Ammon's horn (tissue), 1 donor: ENCODE measurements at regions not wholly inside any gene's neighbourhood (a gene's known extent, or its start where the extent isn't known, plus 50 kb on each side); places are given as distances from the start of the nearest gene placed in this dataset.

ENCODE experiments used
- DNase-seq: peaks from one replicate; pipeline ENCODE4 v3.0.0-alpha.2; 2016; ENCODE audit warnings: low spot score

DNA sequence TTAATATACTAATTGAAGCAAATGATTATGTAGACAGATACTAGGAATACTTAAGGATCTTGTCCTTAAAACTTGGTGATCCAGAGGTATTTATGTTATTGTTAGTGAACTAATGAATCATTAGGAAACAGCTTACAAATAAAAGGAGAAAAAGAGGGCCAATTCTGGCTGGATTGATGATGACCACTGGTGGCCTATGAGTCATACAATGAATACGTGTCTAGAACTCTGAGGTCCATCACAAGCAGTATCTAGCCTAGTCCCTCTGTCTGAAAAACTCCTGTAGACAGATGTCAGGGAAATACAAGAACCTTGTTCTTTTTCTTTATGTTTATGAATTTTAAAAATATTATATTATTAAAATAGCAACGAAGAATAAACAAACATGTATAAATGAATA, 51.7 kb upstream of the RTL1 start:
- no peak for DNase-seq

DNA sequence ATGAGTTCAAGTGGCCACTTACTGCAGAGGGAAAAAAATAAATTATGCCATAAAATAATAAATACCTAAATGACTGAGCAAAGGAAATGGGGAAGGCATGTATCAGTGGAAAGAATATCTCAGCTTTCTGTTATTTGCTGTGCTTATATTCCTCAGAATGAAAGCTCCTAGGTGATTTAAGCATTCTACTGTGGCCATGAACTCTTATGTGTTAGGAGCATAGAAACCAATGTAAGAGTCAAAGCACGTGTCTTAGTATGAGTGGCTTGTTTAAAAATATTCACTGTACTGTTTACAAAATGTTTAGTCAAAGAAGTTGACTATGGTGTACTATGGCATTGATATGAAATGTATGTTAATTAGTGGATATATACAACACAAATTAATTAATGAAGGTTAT, 59.0 kb upstream of the RTL1 start:
- DNase-seq, result no peak

DNA sequence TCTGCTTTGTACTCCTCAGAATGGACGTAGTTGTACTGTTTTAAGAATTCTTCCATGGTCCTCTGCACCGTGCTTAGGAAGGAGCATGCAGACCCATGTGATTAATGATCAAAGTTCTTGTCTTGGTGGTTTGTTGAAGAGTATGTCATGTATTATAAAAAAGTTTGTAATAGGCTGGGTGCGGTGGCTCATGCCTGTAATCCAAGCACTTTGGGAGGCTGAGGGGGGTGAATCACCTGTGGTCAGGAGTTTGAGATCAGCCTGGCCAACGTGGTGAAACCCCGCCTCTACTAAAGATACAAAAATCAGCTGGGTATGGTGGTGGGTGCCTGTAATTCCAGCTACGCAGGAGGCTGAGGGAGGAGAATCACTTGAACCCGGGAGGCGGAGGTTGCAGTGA, 61.8 kb upstream of the RTL1 start:
- DNase-seq, result no peak

DNA sequence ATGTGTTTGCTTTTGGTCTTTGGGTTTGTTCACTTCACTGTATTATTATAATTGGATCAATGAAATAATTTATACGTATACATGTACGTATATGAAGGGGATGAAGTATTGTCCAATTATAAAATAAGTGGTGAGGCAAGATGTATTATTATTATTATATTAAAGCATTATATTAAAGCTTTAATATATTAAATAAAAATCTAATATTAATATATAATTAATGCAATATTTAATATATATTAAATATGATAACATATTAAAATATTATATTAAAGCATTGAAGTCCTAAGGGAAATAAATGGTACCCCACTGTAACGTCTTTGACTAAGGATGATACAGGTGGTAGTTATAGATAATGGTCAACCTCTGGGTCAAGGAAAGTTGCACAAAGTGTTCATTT, 63.7 kb upstream of the RTL1 start:
- DNase-seq, result no peak

DNA sequence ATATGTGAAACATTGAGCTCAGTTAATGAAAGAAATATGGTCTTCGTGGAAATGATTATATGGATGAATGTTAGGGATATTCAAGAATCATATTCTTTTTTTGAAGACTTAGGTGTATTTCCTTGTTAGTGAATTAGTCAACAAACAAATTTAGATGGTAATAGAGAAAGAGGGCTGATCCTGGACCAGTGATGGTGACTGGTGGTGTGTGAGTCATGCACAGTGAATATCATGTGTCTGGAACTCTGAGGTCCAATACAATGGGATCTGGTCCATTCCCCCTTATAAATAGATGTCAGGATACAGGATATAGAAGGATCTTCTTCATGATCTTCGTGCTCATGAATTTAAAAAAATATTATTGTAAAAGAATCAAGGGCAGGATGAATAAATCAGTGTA, 64.4 kb upstream of the RTL1 start:
- no peak for DNase-seq

DNA sequence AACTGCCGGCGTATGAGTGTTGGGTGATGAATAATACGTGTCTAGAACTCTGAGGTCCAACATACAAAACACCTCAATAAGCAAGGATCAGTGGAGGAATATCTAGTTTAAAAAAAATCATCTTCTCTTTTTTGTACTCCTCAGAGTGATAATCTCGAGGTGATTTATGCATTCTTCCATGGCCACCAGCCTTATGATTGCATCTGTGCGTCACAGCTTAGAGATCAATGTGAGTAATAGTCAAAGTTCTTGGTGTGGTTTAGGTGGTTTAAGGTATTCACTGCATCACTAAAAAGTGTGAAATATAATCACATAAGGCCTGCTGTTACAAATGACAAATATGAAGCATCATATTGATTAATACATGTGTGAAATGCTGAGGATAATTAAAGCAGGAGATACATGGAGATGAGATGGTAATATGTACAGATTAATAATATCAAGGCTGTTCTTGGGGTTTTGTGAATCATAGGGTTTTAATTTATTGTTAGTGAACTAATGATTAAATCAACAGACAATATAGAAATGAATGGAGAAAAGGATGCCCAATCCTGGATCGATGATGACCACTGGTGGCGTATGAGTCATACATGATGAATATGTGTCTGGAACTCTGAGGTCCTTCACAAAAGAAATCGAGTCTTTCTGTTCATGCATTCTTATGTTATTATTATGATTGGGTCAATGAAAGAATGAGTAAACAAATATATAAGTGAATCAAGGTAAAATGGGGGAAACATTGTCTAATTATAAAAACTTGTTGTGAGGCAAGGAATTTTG, 68.8 kb upstream of the RTL1 start:
- DNase-seq, result no peak

DNA sequence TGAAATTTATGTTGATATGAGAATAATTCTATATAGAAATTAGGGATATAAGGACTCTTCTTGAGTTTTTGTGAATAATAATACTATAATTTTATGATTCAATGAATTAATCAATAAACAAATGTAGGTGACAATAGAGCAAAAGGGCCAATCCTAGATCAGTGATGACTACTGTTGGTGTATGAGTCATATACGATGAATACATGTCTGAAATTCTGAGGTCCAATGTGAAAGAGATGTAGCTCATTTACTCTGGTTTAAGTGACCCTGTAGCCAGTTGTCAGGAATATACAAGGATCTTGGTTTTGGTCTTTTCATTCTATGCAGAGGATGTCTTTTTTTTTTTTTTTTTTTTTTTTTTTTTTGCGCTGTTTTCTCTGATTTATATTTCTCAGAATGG, 72.1 kb upstream of the RTL1 start:
- no peak for DNase-seq

DNA sequence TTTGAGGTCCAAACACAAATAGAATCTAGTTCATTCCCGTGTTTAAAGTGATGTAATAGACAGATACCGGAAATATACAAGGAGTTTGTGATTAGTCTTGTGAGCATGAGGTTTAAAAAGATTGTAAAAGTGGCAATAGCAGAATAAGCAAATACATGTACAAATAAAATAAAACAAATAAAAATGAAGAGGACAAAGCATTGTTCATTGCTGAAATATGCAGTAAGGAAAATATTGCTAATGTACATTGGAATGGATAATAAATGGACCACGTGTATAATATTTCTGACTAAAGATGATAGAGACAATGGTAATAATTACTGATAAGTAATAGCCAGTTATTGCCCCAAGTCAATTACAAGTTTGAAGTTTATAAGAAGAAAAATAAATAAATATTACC, 75.6 kb upstream of the RTL1 start:
- no peak for DNase-seq

DNA sequence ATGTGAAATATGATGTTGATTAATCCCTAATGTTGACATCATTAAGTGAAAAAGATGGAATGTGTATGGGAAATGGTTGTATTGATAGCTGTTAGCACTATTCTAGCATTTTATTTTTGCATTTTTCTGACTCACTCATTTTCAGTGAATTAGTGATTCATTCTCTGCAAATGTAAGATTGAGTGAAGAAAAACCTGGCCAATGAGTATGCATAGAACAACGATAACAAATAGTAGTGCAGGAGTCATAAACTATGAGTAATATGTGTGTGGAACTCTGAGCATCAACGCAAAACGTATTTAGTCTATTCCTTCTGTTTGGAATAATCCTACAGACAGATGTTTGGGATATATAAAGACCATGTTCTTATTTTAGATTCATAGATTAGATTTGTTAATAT, 76.3 kb upstream of the RTL1 start:
- DNase-seq, result no peak

DNA sequence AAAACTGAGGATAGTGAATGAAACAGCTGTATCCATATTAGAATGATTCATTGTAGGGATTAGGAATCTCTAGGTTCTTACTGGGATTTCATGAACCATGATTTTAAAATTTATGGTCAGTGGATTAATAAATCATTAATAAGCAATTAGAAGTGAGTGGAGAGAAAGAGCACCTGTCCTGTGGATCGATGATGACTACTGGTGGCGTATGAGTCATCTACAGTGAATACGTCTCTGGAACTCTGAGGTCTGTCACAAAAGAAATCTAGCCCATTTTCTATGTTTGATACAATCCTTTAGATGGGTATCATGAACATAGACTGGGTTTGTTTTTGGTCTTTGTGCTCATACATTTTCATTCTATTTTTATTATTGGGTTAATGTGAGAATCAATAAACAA, 77.3 kb upstream of the RTL1 start:
- DNase-seq, result no peak

DNA sequence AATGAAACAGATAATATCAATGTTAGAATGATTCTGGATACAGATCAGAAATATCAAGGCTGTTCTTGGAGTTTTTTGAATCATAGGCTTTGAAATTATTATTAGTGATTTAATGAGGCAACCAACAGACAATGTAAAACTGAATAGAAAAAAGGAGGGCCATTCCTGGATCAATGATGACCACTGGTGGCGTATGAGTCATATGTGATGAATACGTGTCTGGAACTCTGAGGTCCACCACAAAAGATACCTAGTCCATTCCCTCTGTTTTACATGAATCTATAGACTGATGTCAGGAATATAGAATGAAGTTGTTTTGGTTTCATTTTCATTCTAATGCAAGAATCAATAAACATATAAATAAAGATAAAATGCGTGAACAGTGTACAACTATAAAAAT, 78.3 kb upstream of the RTL1 start:
- DNase-seq, result no peak

DNA sequence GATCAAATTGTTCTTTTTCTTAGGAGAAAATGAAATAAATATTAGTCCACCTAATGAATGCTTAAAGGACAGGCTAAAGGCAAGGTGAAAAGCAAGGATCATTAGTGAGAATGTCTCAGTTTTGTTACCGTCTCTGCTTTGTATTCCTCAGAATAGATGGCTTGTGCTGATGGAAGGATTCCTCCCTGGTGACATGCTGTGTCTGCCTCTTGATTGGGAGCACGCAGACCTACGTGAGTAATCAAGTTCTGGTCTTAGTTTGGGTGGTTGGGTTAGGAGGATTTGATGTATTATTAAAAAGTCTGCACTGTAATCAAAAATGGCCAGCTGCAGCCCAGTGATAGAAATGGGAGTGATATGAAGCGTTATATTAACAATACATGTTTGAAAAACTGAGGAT, 78.8 kb upstream of the RTL1 start:
- DNase-seq, result no peak

DNA sequence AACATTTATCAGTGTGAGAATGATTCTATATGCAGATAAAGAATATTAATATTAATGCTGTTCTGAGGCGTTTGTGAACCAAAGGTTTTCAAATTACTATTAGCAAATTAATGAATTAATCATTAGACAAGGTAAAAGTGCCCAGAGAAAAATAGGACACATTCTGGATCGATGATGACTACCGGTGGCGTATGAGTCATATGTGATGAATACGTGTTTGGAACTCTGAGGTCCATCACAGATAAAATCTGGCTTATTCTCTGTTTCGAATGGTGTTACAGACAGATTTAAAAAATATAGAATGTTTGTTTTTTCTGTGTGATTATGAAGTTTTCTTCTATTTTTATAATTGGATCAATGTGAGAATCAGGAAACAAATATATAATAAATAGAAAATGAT, 79.2 kb upstream of the RTL1 start:
- DNase-seq, result no peak

DNA sequence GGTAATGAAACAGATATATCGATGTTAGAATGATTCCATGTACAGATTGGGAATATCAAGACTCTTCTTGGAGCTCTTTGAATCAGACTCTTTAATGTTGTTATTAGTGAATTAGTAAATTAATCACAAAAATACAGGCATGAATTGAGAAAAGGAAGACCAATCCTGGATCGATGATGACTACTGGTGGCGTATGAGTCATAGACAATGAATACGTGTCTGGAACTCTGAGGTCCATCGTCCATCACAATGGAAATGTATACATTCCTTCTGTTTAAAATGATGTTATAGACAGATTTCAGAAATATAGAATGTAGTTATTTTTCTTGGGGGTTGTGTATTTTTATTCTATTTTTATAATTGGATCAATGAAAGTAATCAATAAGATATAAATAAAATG, 80.2 kb upstream of the RTL1 start:
- no peak for DNase-seq

DNA sequence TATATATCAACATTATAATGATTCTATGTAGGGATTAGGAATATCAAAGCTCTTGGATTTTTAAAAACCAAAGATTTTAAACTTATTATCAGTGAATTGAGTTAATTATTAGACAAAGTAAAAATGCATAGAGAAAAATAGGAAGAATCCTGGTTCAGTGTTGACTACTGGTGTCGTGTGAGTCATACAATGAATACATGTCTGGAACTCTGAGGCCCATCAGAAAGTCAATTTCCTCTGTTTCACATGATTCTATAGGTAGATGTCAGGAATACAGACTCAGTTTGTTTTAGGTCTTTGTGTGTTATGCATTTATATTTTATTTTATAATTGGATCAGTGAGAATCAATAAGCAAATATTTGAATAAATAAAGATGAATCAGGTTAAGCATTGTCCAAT, 84.5 kb upstream of the RTL1 start:
- no peak for DNase-seq

DNA sequence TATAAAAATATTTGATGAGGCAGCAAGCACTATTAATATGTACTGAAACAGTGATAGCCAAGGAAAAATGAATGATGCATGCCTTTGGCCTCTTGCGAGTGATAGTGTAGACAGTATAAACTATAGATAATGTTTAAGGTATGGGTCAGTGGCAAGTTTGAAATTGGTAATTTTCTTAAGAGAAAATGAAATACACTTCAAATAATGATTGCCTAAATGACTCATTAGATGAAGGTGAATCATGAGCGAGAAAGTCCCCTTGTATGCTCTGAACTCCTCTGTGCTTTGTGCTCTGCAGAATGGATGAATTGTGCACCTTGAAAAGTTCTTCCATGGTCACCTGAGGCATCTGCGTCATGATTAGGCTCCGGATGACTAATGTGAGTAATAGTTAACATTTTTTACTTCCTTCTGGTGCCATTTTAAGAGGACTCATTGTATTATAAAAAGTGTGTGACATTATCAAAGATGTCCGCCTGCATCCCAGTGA, 84.9 kb upstream of the RTL1 start:
- no peak for DNase-seq

DNA sequence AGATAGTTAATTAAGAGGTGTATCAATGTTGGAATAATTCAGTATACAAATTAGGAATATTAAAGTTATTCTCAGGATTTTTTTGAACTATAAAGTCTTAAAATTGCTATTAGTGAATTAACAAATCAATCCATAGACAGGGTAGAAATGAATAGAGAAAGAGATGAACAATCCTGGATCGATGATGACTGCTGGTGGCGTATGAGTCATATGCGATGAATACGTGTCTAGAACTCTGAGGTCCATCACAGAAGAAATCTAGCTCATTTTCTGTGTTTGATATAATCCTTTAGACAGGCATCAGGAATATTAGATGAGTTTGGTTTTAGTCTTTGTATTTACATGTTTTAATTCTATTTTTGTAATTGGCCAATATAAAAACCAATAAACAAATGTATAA, 85.4 kb upstream of the RTL1 start:
- DNase-seq, result no peak

DNA sequence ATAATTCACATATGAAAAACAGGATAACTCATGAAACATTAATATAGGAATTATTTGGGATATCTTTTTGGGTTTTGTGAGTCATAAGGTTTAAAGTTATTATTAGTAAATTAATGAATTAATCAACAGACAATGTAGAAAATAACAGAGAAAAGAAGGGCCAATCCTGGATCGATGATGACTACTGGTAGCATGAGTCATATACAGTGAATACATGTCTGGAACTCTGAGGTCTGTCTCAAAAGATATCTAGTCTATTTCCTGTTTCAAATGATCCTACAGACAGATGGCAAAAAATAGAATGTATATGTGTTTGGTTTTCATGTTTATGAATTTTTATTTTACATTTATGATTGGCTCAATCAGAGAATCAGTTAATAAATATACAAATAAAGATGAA, 86.4 kb upstream of the RTL1 start:
- DNase-seq, result no peak

DNA sequence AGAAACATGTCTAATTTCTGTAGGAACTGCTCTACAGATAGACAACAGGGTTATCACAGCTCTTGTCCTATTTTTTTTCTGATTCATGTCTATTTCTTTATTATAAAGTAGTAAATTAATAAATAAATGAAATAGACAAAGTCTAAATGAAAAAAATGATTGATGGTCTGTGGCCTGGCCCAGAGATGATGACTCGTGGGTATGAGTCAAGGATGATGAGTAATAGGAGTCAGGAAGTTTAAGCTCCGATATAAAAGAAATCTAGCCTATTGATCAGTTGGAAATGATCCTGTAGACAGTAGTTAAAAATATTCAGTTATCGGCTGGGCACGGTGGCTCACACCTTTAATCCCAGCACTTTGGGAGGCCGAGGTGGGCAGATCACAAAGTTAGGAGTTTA, 90.6 kb upstream of the RTL1 start:
- DNase-seq, result no peak

DNA sequence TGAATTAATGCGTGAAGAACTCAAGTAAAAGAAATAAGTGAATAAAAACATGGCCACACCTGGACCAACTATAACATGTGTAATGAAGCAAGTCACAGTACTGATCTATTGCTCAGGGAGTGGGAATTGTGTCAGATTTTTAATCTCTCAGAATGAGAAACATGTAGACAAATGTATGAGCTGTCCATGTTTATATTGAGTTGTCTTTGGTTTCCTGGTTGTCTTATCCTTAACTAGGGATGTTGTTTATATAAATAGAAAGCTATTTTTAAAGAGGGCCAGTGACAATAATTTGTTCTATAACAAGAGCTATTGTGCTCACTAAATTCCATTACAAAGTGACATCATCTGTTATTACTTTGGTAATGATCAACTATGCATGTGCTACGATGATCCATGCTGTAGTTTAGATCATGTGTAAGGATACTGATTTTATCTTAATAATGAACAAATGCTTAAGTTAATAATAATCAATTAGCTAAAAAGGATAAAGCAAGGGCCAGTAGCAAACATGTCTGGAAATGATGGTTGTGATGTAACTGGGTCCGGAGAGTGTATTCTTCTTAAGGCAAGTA, 91.3 kb upstream of the RTL1 start:
- no peak for DNase-seq

DNA sequence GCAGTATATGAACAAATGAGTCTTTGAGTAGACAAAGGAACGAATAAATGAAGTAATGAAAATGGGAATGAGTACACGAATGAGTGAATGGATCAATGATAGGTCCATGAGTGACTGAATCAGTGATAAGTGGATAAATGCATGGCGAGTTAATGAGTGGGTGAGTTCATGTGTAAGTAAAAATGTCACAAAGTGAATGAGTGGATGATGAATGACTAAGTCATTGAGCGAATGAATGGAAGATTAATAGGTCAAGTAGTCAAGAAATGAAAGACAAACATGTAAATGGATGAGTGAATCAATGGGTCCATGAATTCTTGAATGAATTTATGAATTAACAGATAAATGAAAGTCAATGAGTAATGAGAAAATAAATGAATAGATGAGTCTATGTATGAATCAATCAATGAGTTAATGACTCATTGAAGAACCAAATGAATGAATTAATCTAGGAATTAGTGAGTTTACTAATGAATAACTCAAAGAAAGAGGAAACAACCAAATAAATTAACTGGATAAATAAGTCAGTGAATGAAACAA, 97.3 kb upstream of the RTL1 start:
- DNase-seq, result no peak

DNA sequence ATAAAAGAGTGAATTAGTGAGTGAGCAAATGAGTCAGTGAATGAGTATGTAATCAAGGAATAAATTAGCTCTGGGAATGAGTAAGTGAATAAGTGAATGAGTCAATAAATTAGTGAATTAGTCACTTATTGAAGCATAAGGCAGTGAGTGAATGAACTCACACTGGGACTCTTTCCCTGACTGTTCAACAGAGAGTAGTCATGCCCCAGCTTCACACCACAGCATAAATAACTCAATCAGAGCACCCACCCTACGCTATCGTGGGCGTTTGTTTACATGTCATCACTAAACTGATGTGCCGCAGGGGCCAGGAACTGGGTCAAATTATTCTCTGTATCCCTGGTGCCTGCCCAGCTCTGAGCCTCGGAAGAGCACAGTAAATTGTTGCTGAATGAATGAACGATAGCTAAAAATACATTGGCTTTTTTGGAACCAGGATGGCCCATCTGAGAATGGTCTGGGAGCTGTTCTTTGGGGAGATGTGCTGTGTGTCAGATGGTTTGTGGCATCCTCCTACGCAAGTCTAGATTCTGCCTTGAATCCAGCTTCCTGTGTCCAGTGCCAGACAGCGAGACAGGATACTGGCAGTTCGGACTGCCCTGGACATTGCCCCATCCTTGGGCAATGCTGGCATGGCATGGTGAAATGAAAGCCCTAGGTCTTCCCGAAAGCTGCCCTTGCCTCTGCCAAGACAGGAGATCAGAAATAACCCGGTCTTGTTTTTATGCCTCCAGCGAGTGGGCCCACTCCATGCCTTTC, 98.0 kb upstream of the RTL1 start:
- no peak for DNase-seq

DNA sequence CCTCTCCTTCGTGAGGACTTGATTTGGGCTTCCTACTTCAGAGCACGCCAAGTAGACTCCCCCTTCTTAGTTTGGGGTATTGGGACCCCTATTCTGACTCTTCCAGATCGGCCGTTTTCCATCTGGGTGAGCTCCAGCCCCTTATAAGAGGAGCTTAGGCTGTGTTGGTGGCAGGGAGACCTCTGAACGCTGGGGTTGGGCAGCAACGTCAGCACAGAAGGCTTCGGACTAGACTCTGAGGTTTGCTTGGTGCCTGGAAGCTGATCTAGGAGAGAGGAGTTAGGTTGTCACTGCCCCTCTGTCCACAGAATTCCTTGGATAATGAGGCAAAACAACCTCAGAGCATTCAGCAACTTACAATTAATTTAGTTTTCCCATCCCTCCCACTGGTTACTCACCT, 99.2 kb upstream of the RTL1 start:
- DNase-seq, result no peak
